K562 (cell line): ENCODE measurements at regions not wholly inside any gene's neighbourhood (a gene's known extent, or its start where the extent isn't known, plus 50 kb on each side); places are given as distances from the start of the nearest gene placed in this dataset.

Experiments used
- ATAC-seq: fragments of 200-7000 bp; cut with Tn5 transposase; 3 replicates; pipeline ENCODE4 v1.9.1; 2020; ENCODE audit warnings: moderate library complexity
- BruUV-seq: library from RNA; stranded (reverse); fragments of 400-500 nt; replicated peaks from 2 replicates; lab custom pipeline; 2021; lab: Mats Ljungman, UMichigan
- CTCF ChIA-PET: fragments of 300-600 bp; formaldehyde crosslinking; extraction: SDS; loops from one replicate; lab custom pipeline; 2021; ENCODE audit warnings: low intra/inter-chr PET ratio; lab: Yijun Ruan, JAX
- POLR2A ChIA-PET: fragments of 300-600, 350-650 bp; sonication (Branson Sonifier 250); formaldehyde crosslinking; extraction: SDS; loops from one replicate; lab custom pipeline; 2021; ENCODE audit warnings: antibody characterized with exemption, inconsistent platforms; lab: Yijun Ruan, JAX
- DNase-seq, 4 experiments: peaks; one replicate each; pipeline versions ENCODE4 v3.0.0 to v3.0.0-alpha.2; 2011 to 2018; ENCODE audit warnings: low spot score in 3 of 4, mixed read lengths in 3 of 4; ENCODE audit errors: extremely low read depth in 1 of 4
- FAIRE-seq: peaks from 2 replicates; lab custom pipeline; 2011; peaks lifted over from hg19 to GRCh38; lab: Jason Lieb, UNC
- H2AFZ ChIP-seq: 2 replicates; pipeline ENCODE4 v1.6.0; 2011; ENCODE audit warnings: low read depth, low read length, control low read depth, inconsistent platforms
- H3K27ac ChIP-seq: fragments of 200-600 bp; 3 replicates; pipeline ENCODE4 v1.8.0; 2011; ENCODE audit warnings: low read depth, mild to moderate bottlenecking, control low read depth, inconsistent platforms, low read length, moderate library complexity, mixed read lengths; ENCODE audit errors: extremely low read depth
- H3K27me3 ChIP-seq, 2 experiments: fragments of 300-600 bp in 1 of 2; 2 replicates in 1 of 2; 3 replicates in 1 of 2; pipeline versions ENCODE4 v1.6.0 to v1.8.0; 2011; ENCODE audit warnings: inconsistent platforms in 2 of 2, low read length in 2 of 2, mild to moderate bottlenecking in 1 of 2, mixed read lengths in 1 of 2, moderate library complexity in 1 of 2; ENCODE audit not compliant: control insufficient read depth in 2 of 2, insufficient read depth in 2 of 2
- H3K36me3 ChIP-seq: fragments of 300-600 bp; 3 replicates; pipeline ENCODE4 v1.8.0; 2011; ENCODE audit warnings: mild to moderate bottlenecking, low read length, inconsistent platforms; ENCODE audit not compliant: control insufficient read depth, insufficient read depth
- H3K4me1 ChIP-seq, 2 experiments: fragments of 200-600 bp in 1 of 2; replicated peaks in 1 of 2; 2 replicates in 1 of 2; 3 replicates in 1 of 2; pipeline versions ENCODE4 v1.5.1 to v1.8.0; 2011; ENCODE audit warnings: inconsistent platforms in 2 of 2, low read length in 2 of 2, mild to moderate bottlenecking in 1 of 2, mixed read lengths in 1 of 2, moderate library complexity in 1 of 2; ENCODE audit not compliant: control insufficient read depth in 2 of 2, insufficient read depth in 2 of 2
- H3K4me2 ChIP-seq: 2 replicates; pipeline ENCODE4 v1.6.1; 2011; ENCODE audit warnings: low read length, control low read depth, inconsistent platforms, mixed read lengths; ENCODE audit not compliant: insufficient read depth
- H3K4me3 ChIP-seq: fragments of 200-600 bp; sonication (generic), shearing (Covaris generic); 2 replicates; pipeline ENCODE4 v1.5.1; 2016; ENCODE audit warnings: control low read depth, inconsistent platforms
- H3K79me2 ChIP-seq: fragments of 200-600 bp; 3 replicates; pipeline ENCODE4 v1.8.0; 2011; ENCODE audit warnings: low read length, inconsistent platforms; ENCODE audit not compliant: control insufficient read depth, insufficient read depth
- H3K9ac ChIP-seq, 2 experiments: 2 replicates each; pipeline versions ENCODE4 v1.6.0 to v1.6.1; 2011; ENCODE audit warnings: low read depth in 2 of 2, low read length in 2 of 2, control low read depth in 1 of 2, inconsistent platforms in 1 of 2, mild to moderate bottlenecking in 1 of 2, mixed read lengths in 1 of 2; ENCODE audit not compliant: insufficient read depth in 1 of 2
- H3K9me1 ChIP-seq: one replicate; pipeline ENCODE4 v1.6.0; 2011; ENCODE audit warnings: inconsistent platforms, mild to moderate bottlenecking, low read length, moderate library complexity; ENCODE audit not compliant: control insufficient read depth, insufficient read depth
- H3K9me3 ChIP-seq: replicated peaks from 2 replicates; pipeline ENCODE4 v1.5.1; 2011; ENCODE audit warnings: low read depth, low read length, inconsistent platforms; ENCODE audit not compliant: control insufficient read depth, insufficient read depth
- H4K20me1 ChIP-seq: replicated peaks from 2 replicates; pipeline ENCODE4 v1.6.1; 2011; ENCODE audit warnings: low read length, inconsistent platforms, mixed read lengths; ENCODE audit not compliant: control insufficient read depth, insufficient read depth
- C11orf30 ChIP-seq: fragments of 450-650 bp; IDR thresholded peaks from 2 replicates; pipeline ENCODE4 v1.6.1; 2016; ENCODE audit warnings: low read depth, mild to moderate bottlenecking
- HDAC1 ChIP-seq, 2 experiments: fragments of 450-650 bp; IDR thresholded peaks; 2 replicates each; pipeline ENCODE4 v1.6.1; 2016 to 2017; ENCODE audit warnings: inconsistent platforms in 1 of 2, mild to moderate bottlenecking in 1 of 2, moderate library complexity in 1 of 2
- KLF6 ChIP-seq: fragments of 250-450 bp; sonication (Bioruptor Pico); IDR thresholded peaks from 2 replicates; pipeline ENCODE4 v1.4.0; 2020; ENCODE audit warnings: mild to moderate bottlenecking, moderate library complexity, borderline replicate concordance
- NRF1 ChIP-seq, 2 experiments: fragments of 450-650 bp; IDR thresholded peaks in 1 of 2; conservative IDR thresholded peaks in 1 of 2; 2 replicates each; pipeline ENCODE4 v1.6.1; 2014; ENCODE audit warnings: mild to moderate bottlenecking in 2 of 2
- PBX2 ChIP-seq, 2 experiments: IDR thresholded peaks in 1 of 2; conservative IDR thresholded peaks in 1 of 2; 2 replicates each; pipeline ENCODE4 v1.6.1; 2016; ENCODE audit warnings: low read depth in 2 of 2, mild to moderate bottlenecking in 1 of 2, missing compliant biosample characterization in 1 of 2, missing genetic modification characterization in 1 of 2, moderate library complexity in 1 of 2
- PHF8 ChIP-seq: fragments of 200-600 bp; sonication (generic); IDR thresholded peaks from 2 replicates; pipeline ENCODE4 v1.6.1; 2012; ENCODE audit warnings: mixed run types, mild to moderate bottlenecking, inconsistent platforms, low read length, moderate library complexity, borderline replicate concordance
- RBM25 ChIP-seq: fragments of 200-400 bp; formaldehyde crosslinking; IDR thresholded peaks from 2 replicates; pipeline ENCODE4 v1.6.1; 2018; ENCODE audit warnings: low read length, low read depth, moderate library complexity; ENCODE audit not compliant: severe bottlenecking
- SMARCB1 ChIP-seq: IDR thresholded peaks from 2 replicates; pipeline ENCODE4 v1.6.1; 2011; ENCODE audit warnings: improper control_type of control experiment, low read depth; ENCODE audit not compliant: insufficient read length
- SPI1 ChIP-seq: IDR thresholded peaks from 2 replicates; pipeline ENCODE4 v1.6.1; 2011; ENCODE audit warnings: low read depth, low read length, control low read depth, borderline replicate concordance
- ZNF311 ChIP-seq: fragments of 250-450 bp; sonication (Bioruptor Pico); IDR thresholded peaks from 2 replicates; pipeline ENCODE4 v1.4.0; 2020; ENCODE audit warnings: mild to moderate bottlenecking, moderate library complexity
- ZNF445 ChIP-seq: fragments of 250-450 bp; sonication (Bioruptor Pico); IDR thresholded peaks from 2 replicates; pipeline ENCODE4 v1.4.0; 2020; ENCODE audit warnings: low read depth, mild to moderate bottlenecking, moderate library complexity
- WGBS: fragments of 100-300 bp; shearing (Covaris generic); methylation state at CpG from one replicate; pipeline ENCODE4 v1.1.6; 2016; ENCODE audit warnings: low coverage, mixed read lengths; ENCODE audit not compliant: insufficient coverage; ENCODE audit errors: missing lambda C conversion rate; 5-methylcytosine and 5-hydroxymethylcytosine counted together
- in situ Hi-C: fragments of 300-500 bp; cut with MboI; formaldehyde crosslinking; loops from 4 replicates; pipeline ENCODE4 v1.15.0; 2018; ENCODE audit warnings: inconsistent platforms, mixed read lengths
- intact Hi-C: fragments of 100-400 bp; cut with micrococcal nuclease; formaldehyde crosslinking; loops from 2 replicates; pipeline ENCODE4 v1.14.2; 2022

DNA sequence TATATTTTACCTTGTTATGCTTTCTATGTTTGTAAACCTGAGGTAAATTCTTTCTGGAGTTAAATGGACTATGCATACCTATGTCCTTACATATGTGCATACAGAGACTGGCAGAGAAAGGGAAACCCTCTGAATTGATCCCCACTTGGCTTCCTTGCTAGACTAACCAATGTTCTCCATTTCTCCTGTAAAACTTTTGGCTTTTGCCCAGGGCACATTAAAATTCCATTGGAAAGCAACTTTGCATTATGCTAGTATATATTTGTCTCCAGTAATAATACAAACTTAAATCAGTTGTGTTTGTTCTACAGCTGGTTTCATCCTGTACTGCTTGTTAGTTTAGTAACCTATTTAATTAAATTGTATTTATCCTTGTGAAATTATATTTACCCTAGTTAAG is 646.0 kb upstream of the MARCKS start:
- Histone ChIP-seq H3K4me1 (no peaks in the 10 kb centered on the region), H3K9me3 (no peaks in the 10 kb centered on the region), H4K20me1 (no peaks in the 10 kb centered on the region), H3K27ac (no peak overlapping the region), H3K9me1 (no peaks in the 10 kb centered on the region), H3K4me2 (no peak overlapping the region), H3K36me3 (no peaks in the 10 kb centered on the region), H3K4me3 (no peak overlapping the region), H2AFZ (no peak overlapping the region), H3K79me2 (no peaks in the 10 kb centered on the region), H3K27me3 (no peaks in the 10 kb centered on the region)
- POLR2A ChIA-PET, result no interaction called here
- DNase-seq (no peak), FAIRE-seq (no peak), ATAC-seq (no peak)
- BruUV-seq, result no TSS peak
- CTCF ChIA-PET, result no interaction called here
- intact Hi-C loops, result no loop called here
- in situ Hi-C loops, result no loop called here
- no peak for TF ChIP-seq ZNF311 (CRISPR knock-in tag)
- no peak for TF ChIP-seq KLF6
- TF ChIP-seq RBM25, result no peak
- no peak for TF ChIP-seq SMARCB1
- no peak for TF ChIP-seq C11orf30
- TF ChIP-seq HDAC1 (IDR thresholded peaks at IDR 0.05), result no peak
- no peak for TF ChIP-seq NRF1 (conservative IDR thresholded peaks at IDR 0.05 in 1 of 2, IDR thresholded peaks at IDR 0.05 in 1 of 2)
- TF ChIP-seq PHF8, result no peak
- TF ChIP-seq, all 486 proteins: peak for 0
- no peak overlapping the region for H3K9ac ChIP-seq

DNA sequence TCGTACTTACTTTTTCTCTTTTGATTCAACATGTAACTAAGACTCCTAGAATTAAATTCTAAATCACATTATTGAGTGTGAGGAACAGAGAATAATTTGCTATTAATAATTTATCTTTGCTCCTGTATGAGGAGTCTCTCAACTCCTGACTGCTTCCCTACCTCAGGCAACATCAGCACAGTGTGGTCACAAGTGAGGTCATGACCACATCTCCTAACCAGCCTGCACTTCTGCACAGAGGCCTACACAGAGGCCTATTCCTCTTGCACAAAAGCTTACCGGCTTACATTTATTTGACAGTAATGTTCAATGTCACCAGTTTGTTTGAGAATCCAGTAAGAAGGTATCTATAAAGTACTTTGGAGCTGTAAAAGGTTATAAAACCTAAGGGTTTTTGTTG is 637.4 kb upstream of the MARCKS start:
- H3K4me2 ChIP-seq, result no peak overlapping the region
- H2AFZ ChIP-seq, result no peak overlapping the region
- CTCF ChIA-PET, result no interaction called here
- POLR2A ChIA-PET, result no interaction called here
- no peak overlapping the region for H3K9ac ChIP-seq
- H3K9me3 ChIP-seq, result no peaks in the 10 kb centered on the region
- no peaks in the 10 kb centered on the region for H4K20me1 ChIP-seq
- H3K4me1 ChIP-seq, result peaks cover 0 to 3% of the 10 kb centered on the region in 2 experiments; a peak in 2 of 5 replicates
- TF ChIP-seq ZNF445 (CRISPR knock-in tag) (no peak), SPI1 (no peak), PBX2 (CRISPR knock-in tag; IDR thresholded peaks at IDR 0.05; ENCODE audit: low read depth) (no peak), PBX2 (tag; conservative IDR thresholded peaks at IDR 0.05; ENCODE audit: low read depth) (no peak)
- intact Hi-C loops (no loop called here), in situ Hi-C loops (no loop called here)
- no TSS peak for BruUV-seq
- no peaks in the 10 kb centered on the region for H3K79me2 ChIP-seq
- ATAC-seq (no peak), FAIRE-seq (no peak), DNase-seq (no peak)
- H3K36me3 ChIP-seq, result no peaks in the 10 kb centered on the region
- H3K27ac ChIP-seq, result no peak overlapping the region
- no peaks in the 10 kb centered on the region for H3K27me3 ChIP-seq
- no peak overlapping the region for H3K4me3 ChIP-seq
- WGBS, result 5% methylated on average over 2 of the region's 2 CpGs
- H3K9me1 ChIP-seq, result no peaks in the 10 kb centered on the region
